T-cell (primary cell): ENCODE measurements at regions not wholly inside any gene's neighbourhood (a gene's known extent, or its start where the extent isn't known, plus 50 kb on each side); places are given as distances from the start of the nearest gene placed in this dataset.

Experiments used
- ATAC-seq, 4 experiments: fragments of 200-7000 bp in 3 of 4; fragments of 150-1000 bp in 1 of 4; cut with Tn5 transposase; replicated peaks in 1 of 4; 1 replicate in 3 of 4; 2 replicates in 1 of 4; pipeline ENCODE4 v1.10.0; 2021; ENCODE audit warnings: moderate library complexity in 3 of 4, mild to moderate bottlenecking in 2 of 4, moderate number of reproducible peaks in 1 of 4
- CTCF ChIA-PET, 2 donors: fragments of 300-600 bp; sonication (Branson Sonifier 250); formaldehyde crosslinking; loops; one replicate each; lab custom pipeline; 2022; ENCODE audit warnings: antibody characterized with exemption in 2 of 2; lab: Charles Lee
- POLR2A ChIA-PET, 2 donors: fragments of 300-600 bp; sonication (Branson Sonifier 250); formaldehyde crosslinking; loops; one replicate each; lab custom pipeline; 2022; ENCODE audit warnings: antibody characterized with exemption in 2 of 2; lab: Charles Lee
- DNase-seq, 35 experiments: peaks; one replicate each; pipeline versions ENCODE4 v3.0.0 to v3.0.0-alpha.2; 2013 to 2023
- H3K27ac ChIP-seq: one replicate; pipeline ENCODE4 v1.5.1; 2013; ENCODE audit warnings: low read length
- H3K27me3 ChIP-seq, 2 experiments: replicated peaks in 1 of 2; 1 replicate in 1 of 2; 2 replicates in 1 of 2; pipeline versions ENCODE4 v1.6.1 to v1.7.0; 2013; ENCODE audit warnings: low read length in 1 of 2, mixed read lengths in 1 of 2; ENCODE audit not compliant: control insufficient read depth in 2 of 2, insufficient read depth in 2 of 2; ENCODE audit errors: extremely low read depth in 1 of 2
- H3K36me3 ChIP-seq, 2 donors: 1 replicate in 1 of 2; 2 replicates in 1 of 2; pipeline versions ENCODE4 v1.6.1 to v1.7.0; 2013; ENCODE audit warnings: low read length in 1 of 2; ENCODE audit not compliant: control insufficient read depth in 2 of 2, insufficient read depth in 1 of 2; ENCODE audit errors: extremely low read depth in 1 of 2
- H3K4me1 ChIP-seq, 2 experiments: 1 replicate in 1 of 2; 2 replicates in 1 of 2; pipeline versions ENCODE4 v1.6.1 to v1.7.0; 2013; ENCODE audit warnings: low read length in 2 of 2, mixed read lengths in 1 of 2; ENCODE audit not compliant: insufficient read depth in 2 of 2, control insufficient read depth in 1 of 2; ENCODE audit errors: extremely low read depth in 1 of 2
- H3K4me3 ChIP-seq, 2 donors: 1 replicate in 1 of 2; 2 replicates in 1 of 2; pipeline versions ENCODE4 v1.5.1 to v1.7.0; 2013; ENCODE audit warnings: mild to moderate bottlenecking in 2 of 2, low read length in 1 of 2, moderate library complexity in 1 of 2; ENCODE audit not compliant: control insufficient read depth in 1 of 2; ENCODE audit errors: extremely low read depth in 1 of 2
- H3K9me3 ChIP-seq: 2 replicates; pipeline ENCODE4 v1.7.0; 2013
- H3K27ac Mint-ChIP-seq, 2 donors: one replicate each; pipeline ENCODE4 v1.8.0; 2020 to 2021; ENCODE audit warnings: mild to moderate bottlenecking in 2 of 2, mixed read lengths in 2 of 2
- H3K27me3 Mint-ChIP-seq, 2 donors: one replicate each; pipeline ENCODE4 v1.8.0; 2021 to 2022; ENCODE audit warnings: mixed read lengths in 2 of 2
- H3K36me3 Mint-ChIP-seq: one replicate; pipeline ENCODE4 v1.8.0; 2021; ENCODE audit warnings: mixed read lengths
- H3K4me1 Mint-ChIP-seq, 3 donors: one replicate each; pipeline ENCODE4 v1.8.0; 2020 to 2022; ENCODE audit warnings: mixed read lengths in 3 of 3, mild to moderate bottlenecking in 1 of 3
- H3K4me3 Mint-ChIP-seq, 3 donors: one replicate each; pipeline ENCODE4 v1.8.0; 2020 to 2022; ENCODE audit warnings: mild to moderate bottlenecking in 3 of 3, mixed read lengths in 3 of 3, moderate library complexity in 3 of 3
- H3K9me3 Mint-ChIP-seq, 3 donors: one replicate each; pipeline ENCODE4 v1.8.0; 2020 to 2022; ENCODE audit warnings: mixed read lengths in 3 of 3
- WGBS: methylation state at CpG from one replicate; pipeline ENCODE4 v1.1.5; 2013; ENCODE audit warnings: missing lambda C conversion rate; ENCODE audit not compliant: insufficient coverage; 5-methylcytosine and 5-hydroxymethylcytosine counted together

GRCh38 chr6:84860509-84860908, 96.1 kb upstream of the TBX18 start:
- H3K4me1 Mint-ChIP-seq: no peaks in the 10 kb centered on the region
- no peaks in the 10 kb centered on the region for H3K27me3 Mint-ChIP-seq
- no peaks in the 10 kb centered on the region for H3K9me3 ChIP-seq
- no peak overlapping the region for H3K27ac Mint-ChIP-seq
- no peaks in the 10 kb centered on the region for H3K4me1 ChIP-seq
- no peak overlapping the region for H3K27ac ChIP-seq
- H3K4me3 ChIP-seq: no peak overlapping the region
- ChIA-PET POLR2A (no interaction called here), CTCF (no interaction called here)
- peaks cover 4 to 19% (median 8%) of the 10 kb centered on the region in 3 donors for H3K9me3 Mint-ChIP-seq
- no peak for ATAC-seq
- H3K36me3 Mint-ChIP-seq: no peaks in the 10 kb centered on the region
- WGBS: no CpG with 5 or more reads among the region's 6 CpGs
- no peaks in the 10 kb centered on the region for H3K27me3 ChIP-seq
- no peaks in the 10 kb centered on the region for H3K36me3 ChIP-seq
- H3K4me3 Mint-ChIP-seq: no peak overlapping the region
- DNase-seq: no peak

GRCh38 chr6:84854811-84855400, 90.5 kb upstream of the TBX18 start:
- Mint-ChIP-seq H3K4me3 (no peak overlapping the region), H3K27me3 (no peaks in the 10 kb centered on the region), H3K9me3 (peaks cover 0 to 18% (median 8%) of the 10 kb centered on the region in 3 donors), H3K27ac (no peak overlapping the region), H3K36me3 (no peaks in the 10 kb centered on the region), H3K4me1 (no peaks in the 10 kb centered on the region)
- WGBS: 58% methylated on average over 4 of the region's 8 CpGs
- ChIA-PET POLR2A (no interaction called here), CTCF (interaction anchor here in 1 of 2 donors (0.6 kb wide), 1 partner anchor 111 kb away, joined by 3 read pairs; no protein-coding TSS in a partner anchor)
- ATAC-seq (no peak), DNase-seq (no peak)
- H3K4me1 ChIP-seq: no peaks in the 10 kb centered on the region
- H3K27me3 ChIP-seq: no peaks in the 10 kb centered on the region
- no peak overlapping the region for H3K27ac ChIP-seq
- no peak overlapping the region for H3K4me3 ChIP-seq
- H3K9me3 ChIP-seq: no peaks in the 10 kb centered on the region
- H3K36me3 ChIP-seq: no peaks in the 10 kb centered on the region

GRCh38 chr6:84853901-84854300, 89.5 kb upstream of the TBX18 start:
- Mint-ChIP-seq H3K4me3 (no peak overlapping the region), H3K27ac (no peak overlapping the region), H3K27me3 (no peaks in the 10 kb centered on the region), H3K36me3 (no peaks in the 10 kb centered on the region), H3K4me1 (no peaks in the 10 kb centered on the region), H3K9me3 (peaks cover 0 to 15% (median 8%) of the 10 kb centered on the region in 3 donors)
- ChIA-PET POLR2A (no interaction called here), CTCF (no interaction called here)
- H3K27me3 ChIP-seq: no peaks in the 10 kb centered on the region
- ATAC-seq: no peak
- H3K4me1 ChIP-seq: no peaks in the 10 kb centered on the region
- no peak overlapping the region for H3K4me3 ChIP-seq
- no peak overlapping the region for H3K27ac ChIP-seq
- H3K36me3 ChIP-seq: no peaks in the 10 kb centered on the region
- DNase-seq: no peak
- no peaks in the 10 kb centered on the region for H3K9me3 ChIP-seq

- CTCF ChIA-PET: no interaction called here
- no CpG with 5 or more reads among the region's 1 CpG for WGBS
Observed at GRCh38 chr6:84848960-84849359, 84.6 kb upstream of the TBX18 start.

GRCh38 chr6:84847390-84848160, 83.2 kb upstream of the TBX18 start:
- peaks cover 0 to 11% (median 4%) of the 10 kb centered on the region in 3 donors for H3K9me3 Mint-ChIP-seq
- no peak overlapping the region for H3K4me3 ChIP-seq
- POLR2A ChIA-PET: no interaction called here
- no peak overlapping the region for H3K4me3 Mint-ChIP-seq
- H3K27me3 ChIP-seq: peaks cover 0 to 2% of the 10 kb centered on the region in 2 experiments
- no peak overlapping the region for H3K27ac ChIP-seq
- no peaks in the 10 kb centered on the region for H3K4me1 Mint-ChIP-seq
- WGBS: 71% methylated on average over 3 of the region's 3 CpGs
- DNase-seq (no peak), ATAC-seq (no peak)
- H3K36me3 ChIP-seq: no peaks in the 10 kb centered on the region
- H3K9me3 ChIP-seq: no peaks in the 10 kb centered on the region
- H3K27ac Mint-ChIP-seq: no peak overlapping the region
- H3K27me3 Mint-ChIP-seq: peaks cover 0 to 4% of the 10 kb centered on the region in 2 donors
- no peaks in the 10 kb centered on the region for H3K4me1 ChIP-seq
- CTCF ChIA-PET: no interaction called here
- H3K36me3 Mint-ChIP-seq: no peaks in the 10 kb centered on the region

More at GRCh38 chr6:84848960-84849359, 84.6 kb upstream of the TBX18 start:
- DNase-seq (no peak), ATAC-seq (no peak)
- Histone ChIP-seq H3K27me3 (peaks cover 0 to 2% of the 10 kb centered on the region in 2 experiments), H3K4me1 (no peaks in the 10 kb centered on the region), H3K27ac (no peak overlapping the region), H3K4me3 (no peak overlapping the region), H3K9me3 (no peaks in the 10 kb centered on the region), H3K36me3 (no peaks in the 10 kb centered on the region)
- no peaks in the 10 kb centered on the region for H3K4me1 Mint-ChIP-seq
- H3K4me3 Mint-ChIP-seq: no peak overlapping the region
- no peak overlapping the region for H3K27ac Mint-ChIP-seq
- POLR2A ChIA-PET: no interaction called here
- peaks cover 0 to 16% (median 4%) of the 10 kb centered on the region in 3 donors for H3K9me3 Mint-ChIP-seq
- peaks cover 0 to 4% of the 10 kb centered on the region in 2 donors for H3K27me3 Mint-ChIP-seq
- no peaks in the 10 kb centered on the region for H3K36me3 Mint-ChIP-seq

- DNase-seq (no peak), ATAC-seq (no peak)
- no peaks in the 10 kb centered on the region for H3K36me3 Mint-ChIP-seq
- Histone ChIP-seq H3K27ac (no peak overlapping the region), H3K4me1 (no peaks in the 10 kb centered on the region), H3K36me3 (no peaks in the 10 kb centered on the region), H3K4me3 (no peak overlapping the region), H3K27me3 (peaks cover 0 to 2% of the 10 kb centered on the region in 2 experiments), H3K9me3 (no peaks in the 10 kb centered on the region)
- peaks cover 0 to 28% (median 26%) of the 10 kb centered on the region in 3 donors for H3K9me3 Mint-ChIP-seq
- ChIA-PET CTCF (no interaction called here), POLR2A (no interaction called here)
- no peaks in the 10 kb centered on the region for H3K4me1 Mint-ChIP-seq
- H3K4me3 Mint-ChIP-seq: no peak overlapping the region
- H3K27me3 Mint-ChIP-seq: peaks cover 0 to 4% of the 10 kb centered on the region in 2 donors
- no peak overlapping the region for H3K27ac Mint-ChIP-seq
Observed at GRCh38 chr6:84842525-84843166, 78.2 kb upstream of the TBX18 start.
